GM18499 (cell line): ENCODE measurements at regions not wholly inside any gene's neighbourhood (a gene's known extent, or its start where the extent isn't known, plus 50 kb on each side); places are given as distances from the start of the nearest gene placed in this dataset.
"Not testable (repeated sequence)": the region's sequence is repeated elsewhere in the genome, so short reads cannot be mapped to it uniquely, and the experiment has no call there.

Experiments used
- ATAC-seq: cut with Tn5 transposase; IDR thresholded peaks from one replicate; pipeline ENCODE4 v1.9.1; 2021; ENCODE audit warnings: moderate number of reproducible peaks; ENCODE audit not compliant: insufficient read depth, unreplicated experiment

DNA sequence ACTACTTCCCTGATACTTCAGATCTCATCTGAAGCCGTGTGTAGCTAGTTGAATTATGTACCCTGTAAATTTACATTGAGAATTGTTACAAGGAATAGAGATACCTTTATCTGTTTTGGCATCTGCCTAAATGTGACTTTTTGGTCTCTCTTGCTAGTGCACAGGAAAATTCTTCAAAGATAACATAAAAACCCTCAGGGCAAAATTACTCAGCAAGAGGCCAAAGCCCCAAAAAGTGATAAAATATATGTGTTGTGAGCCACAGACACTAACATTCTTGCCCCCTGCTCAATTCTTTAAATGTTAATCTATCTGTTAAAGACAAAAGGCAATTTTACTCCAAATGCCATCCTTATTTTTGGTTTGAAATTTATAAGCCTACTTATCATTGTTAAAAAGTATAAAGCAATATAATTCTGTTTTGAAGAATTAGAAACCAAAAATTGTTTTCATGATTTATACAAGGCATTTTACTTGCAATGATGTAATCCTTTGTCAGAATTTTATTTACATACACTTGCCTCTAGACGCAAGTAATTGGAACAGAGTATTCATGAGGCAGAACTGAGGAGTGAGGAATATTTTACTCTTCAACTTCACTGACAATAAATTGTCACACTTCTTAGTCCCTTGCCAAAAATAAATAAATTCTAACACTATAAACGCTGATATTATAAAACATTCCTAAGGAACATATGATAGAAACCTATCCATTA, 186.2 kb downstream of the EPM2A start:
- ATAC-seq: no peak

DNA sequence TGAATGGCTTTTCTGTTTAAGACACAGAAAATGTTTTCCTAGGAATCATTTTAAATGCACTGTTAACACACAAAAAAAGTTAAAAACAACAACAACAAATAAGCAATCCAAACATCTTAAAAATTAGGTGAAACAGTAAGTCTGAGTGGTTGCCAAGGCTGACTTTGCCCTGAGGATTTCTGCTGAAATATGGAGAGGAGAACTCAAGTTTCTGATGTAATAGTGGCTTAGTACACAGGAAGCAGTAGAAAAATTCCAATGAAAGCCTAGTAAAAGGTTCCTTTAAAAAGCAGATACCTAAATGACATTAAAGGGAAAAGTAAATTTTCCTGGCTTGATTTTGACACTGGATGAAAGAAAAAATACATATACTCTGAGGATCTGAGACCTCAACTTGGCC, 184.2 kb downstream of the EPM2A start:
- ATAC-seq: no peak

GRCh38 chr6:145555084-145555483, 180.2 kb downstream of the EPM2A start:
- ATAC-seq: no peak

DNA sequence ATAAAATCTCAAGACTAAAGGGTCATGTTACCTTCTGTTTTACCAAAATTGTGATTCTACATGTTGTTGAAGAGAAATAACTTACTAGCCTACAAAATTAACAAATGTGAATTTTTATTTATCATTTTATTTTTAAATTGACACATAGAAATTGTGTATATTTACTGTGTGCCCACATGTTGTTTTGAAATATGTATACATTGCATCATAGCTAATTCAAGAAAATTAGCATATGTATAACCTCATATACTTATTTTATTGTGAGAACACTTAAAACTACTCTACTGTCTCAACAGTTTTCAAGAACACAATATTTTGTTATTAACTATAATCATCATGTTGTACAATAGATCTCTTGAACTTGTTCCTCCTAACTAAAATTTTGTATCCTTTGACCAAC, 177.8 kb downstream of the EPM2A start:
- ATAC-seq: no peak

DNA sequence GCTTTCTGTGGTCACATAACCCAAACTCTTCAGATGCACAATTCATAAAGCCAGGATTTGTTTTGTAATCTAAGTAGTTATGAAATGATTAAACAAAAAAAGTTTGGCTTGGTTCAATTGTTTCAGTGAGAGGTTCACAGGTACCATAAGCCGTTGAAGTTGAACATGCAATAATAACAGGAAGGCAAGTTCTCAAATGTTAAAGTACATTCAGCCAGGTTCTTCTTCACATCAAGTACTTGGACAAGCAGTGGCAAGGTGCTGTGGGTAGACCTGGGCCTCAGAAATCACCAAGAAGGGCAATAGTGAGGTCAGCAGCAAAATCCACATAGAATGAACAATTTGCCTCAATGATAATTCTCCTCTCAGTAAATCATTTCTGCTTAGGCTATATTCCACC, 175.5 kb downstream of the EPM2A start:
- ATAC-seq: no peak

DNA sequence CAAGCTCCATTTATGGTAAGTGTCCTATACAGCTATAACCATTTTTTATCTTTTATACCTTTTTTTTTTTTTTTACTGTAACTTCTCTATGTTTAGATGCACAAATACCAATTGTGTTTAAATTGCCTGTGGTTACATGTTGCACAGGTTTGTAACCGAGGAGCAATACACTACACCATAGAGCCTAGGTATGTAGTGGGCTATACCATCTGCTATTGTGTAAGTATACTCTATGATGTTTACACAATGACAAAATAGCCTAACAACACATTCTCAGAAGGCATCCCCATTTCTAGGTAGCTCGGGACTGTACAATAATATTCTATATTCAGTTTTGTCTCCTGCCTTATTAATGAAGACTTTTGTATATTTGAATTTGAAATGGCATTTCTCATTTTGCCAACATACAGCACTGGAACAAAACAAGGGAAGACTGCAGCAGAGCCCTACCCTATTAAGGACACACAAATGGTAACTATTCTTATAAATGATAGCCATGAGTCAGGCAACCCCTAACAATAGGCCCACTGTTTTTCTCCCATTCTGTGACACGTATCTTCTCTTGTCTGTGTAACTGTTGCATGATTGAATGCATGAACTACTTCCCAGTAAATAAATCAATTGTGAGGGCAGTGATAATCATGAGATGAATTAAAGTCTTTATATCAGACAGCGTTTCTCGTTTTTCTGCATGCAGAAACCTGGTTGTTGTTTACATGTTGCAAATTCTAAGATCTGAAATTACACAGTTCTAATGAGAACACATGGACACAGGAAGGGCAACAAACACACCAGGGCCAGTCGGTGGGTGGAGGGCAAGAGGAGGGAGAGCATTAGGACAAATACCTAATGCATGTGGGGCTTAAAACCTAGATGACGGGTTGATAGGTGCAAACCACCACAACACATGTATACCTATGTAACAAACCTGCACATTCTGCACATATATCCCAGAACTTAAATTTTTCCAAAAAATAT, 173.9 kb downstream of the EPM2A start:
- no peak for ATAC-seq

DNA sequence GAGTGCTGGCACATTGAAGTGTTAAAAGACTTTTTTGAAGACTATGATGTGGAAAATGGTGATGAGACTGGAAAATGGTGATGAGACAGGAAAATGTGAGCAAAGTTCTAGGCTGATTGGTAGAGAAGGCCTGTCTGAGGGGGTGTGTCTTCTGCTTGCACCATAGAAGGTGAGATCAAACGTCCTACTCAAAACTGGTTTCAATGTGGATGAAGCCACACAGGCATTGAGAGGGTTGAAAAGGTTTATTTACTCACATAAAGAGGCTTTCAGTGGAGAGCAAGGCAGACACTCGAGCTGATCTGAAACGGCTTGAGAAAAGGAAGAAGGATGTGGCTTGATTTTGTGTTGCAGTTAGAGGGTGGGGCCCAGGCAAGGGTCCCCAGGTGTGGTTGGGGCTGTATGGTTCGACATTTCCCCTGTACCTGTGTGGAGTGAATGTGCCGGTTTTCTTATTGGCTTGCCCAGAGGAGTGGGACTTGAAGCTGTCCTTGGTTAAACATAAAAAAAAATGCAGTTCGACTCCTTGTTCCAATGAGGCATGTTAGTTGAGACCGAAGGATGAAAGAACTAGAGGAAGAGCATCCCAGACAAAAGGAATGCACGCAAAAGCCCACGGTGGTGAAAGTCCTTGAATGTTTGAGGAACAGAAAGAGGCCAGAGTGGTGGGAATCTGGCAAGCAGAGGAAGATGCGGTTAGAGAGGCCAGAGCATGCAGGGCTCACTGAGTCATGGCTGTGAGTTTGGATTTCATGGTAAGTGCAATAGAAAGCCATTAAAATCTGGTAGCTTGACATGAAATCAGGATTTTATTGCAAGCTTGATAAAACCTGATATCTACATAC, 172.3 kb downstream of the EPM2A start:
- ATAC-seq: no peak

DNA sequence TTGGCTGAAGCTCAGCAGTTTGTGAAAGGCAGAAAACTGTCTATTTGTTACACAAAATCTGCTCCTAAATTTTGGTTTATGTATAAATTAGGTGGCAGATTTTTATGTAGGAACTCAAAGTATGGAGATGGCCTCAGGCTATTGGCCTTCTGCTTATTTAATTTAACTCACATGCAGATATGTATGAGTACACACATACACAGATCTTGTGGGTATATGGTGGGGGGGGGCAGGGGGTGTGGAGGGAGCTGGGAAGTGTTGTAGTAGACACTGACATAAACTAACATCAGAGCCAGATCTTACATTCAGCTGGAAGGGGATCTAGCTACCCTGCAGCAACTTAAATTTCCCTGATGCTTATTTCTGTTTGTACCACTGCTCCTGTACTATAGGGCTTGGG, 170.8 kb downstream of the EPM2A start:
- ATAC-seq: no peak

- ATAC-seq: no peak
Measured at GRCh38 chr6:145567684-145568252, 167.6 kb downstream of the EPM2A start.

DNA sequence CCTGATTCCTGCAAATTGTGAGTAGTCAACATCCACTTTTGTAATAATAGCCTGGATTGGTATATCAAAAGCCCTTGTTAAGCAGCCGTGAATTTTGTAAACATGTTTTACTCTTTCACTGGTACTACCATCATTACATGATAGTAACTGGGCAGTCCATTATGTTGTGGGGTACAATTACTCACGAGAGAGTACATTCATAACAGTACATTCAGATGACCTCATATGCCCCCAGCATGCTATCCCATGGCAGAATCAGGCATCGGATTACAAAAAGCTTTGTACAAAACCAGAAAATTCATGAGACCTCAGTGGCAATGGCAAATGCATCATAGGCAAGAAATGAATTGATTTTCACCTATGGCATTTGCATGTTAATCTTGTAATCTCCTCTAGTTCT, 166.2 kb downstream of the EPM2A start:
- ATAC-seq: no peak

DNA sequence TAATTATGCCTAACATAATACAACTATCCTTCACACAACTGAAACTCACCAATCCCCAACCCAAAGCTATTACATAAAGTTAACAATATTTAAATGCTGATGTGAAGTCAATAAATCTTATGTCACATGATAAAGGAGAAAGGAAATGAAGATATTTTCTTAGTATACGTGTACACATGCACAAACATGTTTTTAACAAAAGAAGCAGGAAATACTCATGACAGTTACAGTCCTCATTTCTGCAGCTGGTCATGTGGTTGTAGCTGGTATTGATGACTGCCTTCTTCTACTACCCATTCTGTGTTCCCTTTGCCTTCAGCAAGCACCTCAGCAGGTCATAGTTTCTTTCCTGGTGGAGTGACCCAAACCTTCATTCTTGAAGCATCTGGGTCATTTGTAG, 165.0 kb downstream of the EPM2A start:
- ATAC-seq: not testable (repeated sequence)

DNA sequence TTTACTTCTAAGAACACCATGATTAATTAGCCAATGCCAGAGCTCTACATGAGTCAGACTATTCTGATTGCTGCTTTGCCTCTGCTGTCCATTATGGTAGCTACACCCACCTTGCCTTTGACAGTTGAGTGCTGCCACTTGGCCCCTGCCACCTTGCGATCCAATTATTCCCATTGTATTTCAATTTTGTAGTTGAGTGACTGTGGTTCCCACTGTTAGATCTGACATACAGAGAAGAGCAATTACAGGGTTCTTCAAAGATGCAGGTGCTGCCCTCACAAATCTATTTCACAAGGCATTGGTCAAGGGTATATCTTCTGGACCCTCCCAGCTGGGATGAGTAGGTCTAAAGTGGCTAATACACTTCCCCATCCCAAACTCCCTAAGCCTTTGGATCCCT, 161.1 kb downstream of the EPM2A start:
- ATAC-seq: not testable (repeated sequence)
